HG03575 (cell line): ENCODE measurements at regions not wholly inside any gene's neighbourhood (a gene's known extent, or its start where the extent isn't known, plus 50 kb on each side); places are given as distances from the start of the nearest gene placed in this dataset.

Source experiments
- ATAC-seq: cut with Tn5 transposase; IDR thresholded peaks from one replicate; pipeline ENCODE4 v1.9.1; 2021; ENCODE audit not compliant: unreplicated experiment, insufficient number of reproducible peaks, low FRiP score; ENCODE audit errors: extremely low read depth

DNA sequence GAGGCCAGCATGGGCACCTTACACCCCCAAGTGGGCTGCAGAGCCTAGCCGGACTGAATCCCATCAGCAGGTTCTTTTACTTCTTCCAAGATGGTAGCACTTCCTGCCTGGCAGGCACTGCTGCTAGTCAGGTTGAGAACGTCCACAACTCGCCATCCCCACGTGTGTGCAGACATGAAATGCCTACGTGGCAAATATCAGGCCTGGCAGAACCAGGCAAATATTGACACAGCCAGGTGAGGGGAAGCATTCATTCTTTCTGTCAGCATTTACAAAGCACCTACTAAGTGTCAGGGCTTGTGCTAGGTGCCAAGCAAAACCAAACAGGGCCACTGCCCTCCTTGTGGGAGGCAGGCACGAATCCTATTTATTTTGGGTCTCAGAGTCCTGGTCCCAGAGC lies 52.3 kb upstream of the SIM2 start:
- no peak for ATAC-seq

- no peak for ATAC-seq
Observed at GRCh38 chr21:36647279-36648093, 51.4 kb upstream of the SIM2 start.
